ENCODE measurements at regions not wholly inside any gene's neighbourhood (a gene's known extent, or its start where the extent isn't known, plus 50 kb on each side); places are given as distances from the start of the nearest gene placed in this dataset.
A peak's percentile ranks its signal among the peaks of the same experiment; 100 is the strongest.
"Not testable (repeated sequence)": the region's sequence is repeated elsewhere in the genome, so short reads cannot be mapped to it uniquely, and the experiment has no call there.

DNA sequence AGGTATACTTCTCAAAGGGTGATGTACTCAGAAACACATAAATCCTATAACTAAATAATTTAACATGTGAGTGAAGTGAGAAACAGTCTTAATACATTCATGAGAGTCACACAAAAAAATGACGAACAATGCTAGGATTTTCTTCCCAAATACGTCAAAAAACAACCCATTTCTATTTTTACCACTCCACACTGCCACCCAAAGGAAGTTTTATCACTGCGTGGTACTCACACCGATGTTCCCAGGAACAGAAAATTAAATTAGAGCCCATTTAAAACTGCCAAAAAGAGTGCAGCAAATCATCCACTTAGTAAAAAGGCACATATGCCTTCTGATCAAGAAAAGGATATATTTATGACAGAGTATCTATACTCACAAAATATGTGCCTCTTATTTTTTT lies 710.9 kb upstream of the FAT3 start:
- TF ChIP-seq, protein P1, sequence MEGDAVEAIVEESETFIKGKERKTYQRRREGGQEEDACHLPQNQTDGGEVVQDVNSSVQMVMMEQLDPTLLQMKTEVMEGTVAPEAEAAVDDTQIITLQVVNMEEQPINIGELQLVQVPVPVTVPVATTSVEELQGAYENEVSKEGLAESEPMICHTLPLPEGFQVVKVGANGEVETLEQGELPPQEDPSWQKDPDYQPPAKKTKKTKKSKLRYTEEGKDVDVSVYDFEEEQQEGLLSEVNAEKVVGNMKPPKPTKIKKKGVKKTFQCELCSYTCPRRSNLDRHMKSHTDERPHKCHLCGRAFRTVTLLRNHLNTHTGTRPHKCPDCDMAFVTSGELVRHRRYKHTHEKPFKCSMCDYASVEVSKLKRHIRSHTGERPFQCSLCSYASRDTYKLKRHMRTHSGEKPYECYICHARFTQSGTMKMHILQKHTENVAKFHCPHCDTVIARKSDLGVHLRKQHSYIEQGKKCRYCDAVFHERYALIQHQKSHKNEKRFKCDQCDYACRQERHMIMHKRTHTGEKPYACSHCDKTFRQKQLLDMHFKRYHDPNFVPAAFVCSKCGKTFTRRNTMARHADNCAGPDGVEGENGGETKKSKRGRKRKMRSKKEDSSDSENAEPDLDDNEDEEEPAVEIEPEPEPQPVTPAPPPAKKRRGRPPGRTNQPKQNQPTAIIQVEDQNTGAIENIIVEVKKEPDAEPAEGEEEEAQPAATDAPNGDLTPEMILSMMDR (IDR thresholded peaks at IDR 0.05): peak in 3 of 7 experiments; percentile 20 to 27 (median 22)
- TF ChIP-seq POLR2A (IDR thresholded peaks at IDR 0.05): no peak
- DNase-seq (no peak), ATAC-seq (no peak)
- Histone ChIP-seq H3K4me3 (no peak overlapping the region), H3K27me3 (no peaks in the 10 kb centered on the region), H3K9me3 (no peaks in the 10 kb centered on the region), H3K36me3 (replicated peaks in 1 of 2; ENCODE audit: insufficient read depth in 1 of 2, low read depth in 2 of 2) (no peaks in the 10 kb centered on the region), H3K4me1 (no peaks in the 10 kb centered on the region), H3K27ac (no peak overlapping the region)
- WGBS, 2 donors: 21 to 29% methylated on average over 4 of the region's 4 CpGs
- intact Hi-C loops (cut with DNase I): no loop called here

- WGBS, 2 donors: 62 to 67% methylated on average over 1 of the region's 1 CpG
- Histone ChIP-seq H3K4me1 (no peaks in the 10 kb centered on the region), H3K27me3 (no peaks in the 10 kb centered on the region), H3K27ac (no peak overlapping the region), H3K4me3 (no peak overlapping the region), H3K9me3 (no peaks in the 10 kb centered on the region), H3K36me3 (replicated peaks in 1 of 2; ENCODE audit: insufficient read depth in 1 of 2, low read depth in 2 of 2) (no peaks in the 10 kb centered on the region)
- no peak for ATAC-seq
- intact Hi-C loops (cut with DNase I): no loop called here
- TF ChIP-seq, protein P1 (IDR thresholded peaks at IDR 0.05): no peak
- TF ChIP-seq POLR2A (IDR thresholded peaks at IDR 0.05): no peak
- DNase-seq: no peak
These were observed 726.8 kb upstream of the FAT3 start for GRCh38 chr11:91497847-91498246.

DNA sequence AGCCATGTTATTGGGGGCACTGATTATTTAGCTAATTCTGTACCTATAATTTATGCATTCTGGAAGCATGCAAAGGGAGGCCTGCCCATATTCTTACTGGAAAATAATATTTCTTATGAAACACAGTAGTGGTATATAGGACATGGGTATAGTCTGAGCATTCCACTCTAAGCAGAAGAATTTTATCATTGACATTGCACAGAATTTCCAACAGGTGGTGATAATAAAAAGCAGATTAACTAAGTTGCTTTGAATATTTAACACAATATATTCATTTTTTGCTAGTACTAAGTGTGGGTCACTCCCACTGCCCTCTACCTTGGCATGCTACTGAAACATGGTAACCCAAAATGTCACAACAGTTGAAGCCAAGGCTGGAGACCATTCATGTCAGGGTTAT lies 728.8 kb upstream of the FAT3 start:
- DNase-seq: no peak
- Histone ChIP-seq H3K4me3 (no peak overlapping the region), H3K27me3 (no peaks in the 10 kb centered on the region), H3K9me3 (no peaks in the 10 kb centered on the region), H3K36me3 (replicated peaks in 1 of 2; ENCODE audit: insufficient read depth in 1 of 2, low read depth in 2 of 2) (no peaks in the 10 kb centered on the region), H3K4me1 (no peaks in the 10 kb centered on the region), H3K27ac (no peak overlapping the region)
- ATAC-seq: no peak
- intact Hi-C loops (cut with DNase I): no loop called here
- TF ChIP-seq POLR2A (IDR thresholded peaks at IDR 0.05): no peak
- TF ChIP-seq, protein P1 (IDR thresholded peaks at IDR 0.05): no peak

DNA sequence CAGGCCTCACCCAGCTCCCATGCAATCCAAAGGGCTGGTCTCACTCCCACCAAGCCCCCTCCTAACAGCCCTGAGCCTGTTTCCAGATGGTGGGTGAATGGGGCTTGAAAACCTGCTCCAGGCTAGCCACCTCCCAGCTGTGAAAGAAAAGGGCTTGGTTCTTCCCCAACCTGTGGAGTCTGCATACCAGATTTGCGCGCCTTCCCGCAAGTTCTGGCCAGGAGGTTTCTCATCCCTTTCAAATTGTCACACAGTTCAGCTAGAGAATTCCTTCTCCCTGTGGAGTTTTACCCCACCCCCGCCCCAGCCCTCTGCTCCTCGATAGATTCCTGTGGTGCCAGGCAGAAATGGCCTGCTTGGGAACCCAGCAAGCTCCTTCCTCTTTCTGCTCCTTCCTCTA lies 734.6 kb upstream of the FAT3 start:
- Histone ChIP-seq H3K36me3 (replicated peaks in 1 of 2; ENCODE audit: insufficient read depth in 1 of 2, low read depth in 2 of 2) (no peaks in the 10 kb centered on the region), H3K27me3 (no peaks in the 10 kb centered on the region), H3K27ac (no peak overlapping the region), H3K9me3 (no peaks in the 10 kb centered on the region), H3K4me1 (no peaks in the 10 kb centered on the region), H3K4me3 (no peak overlapping the region)
- intact Hi-C loops (cut with DNase I): no loop called here
- ATAC-seq: no peak
- DNase-seq: no peak
- WGBS, 2 donors: 61 to 67% methylated on average over 4 to 5 of the region's 5 CpGs
- no peak for TF ChIP-seq POLR2A (IDR thresholded peaks at IDR 0.05)
- TF ChIP-seq, protein P1 (IDR thresholded peaks at IDR 0.05): no peak

- DNase-seq; ATAC-seq; H3K36me3 ChIP-seq (replicated peaks in 1 of 2; ENCODE audit: insufficient read depth in 1 of 2, low read depth in 2 of 2); H3K4me3 ChIP-seq; H3K9me3 ChIP-seq; H3K4me1 ChIP-seq; intact Hi-C loops (cut with DNase I); H3K27ac ChIP-seq; H3K27me3 ChIP-seq: not testable (repeated sequence)
- WGBS, 2 donors: 28 to 47% methylated on average over 1 of the region's 1 CpG
These were observed 740.7 kb upstream of the FAT3 start for GRCh38 chr11:91483956-91484355.

GRCh38 chr11:91481875-91482274 lies 742.7 kb upstream of the FAT3 start:
- peak in 3 of 4 donors; percentile 22 to 48 (median 26) for DNase-seq
- ATAC-seq; H3K4me3 ChIP-seq; H3K9me3 ChIP-seq; H3K36me3 ChIP-seq (replicated peaks in 1 of 2; ENCODE audit: insufficient read depth in 1 of 2, low read depth in 2 of 2); H3K27me3 ChIP-seq; H3K4me1 ChIP-seq; intact Hi-C loops (cut with DNase I): not testable (repeated sequence)
- 39 to 49% methylated on average over 2 of the region's 2 CpGs for WGBS, 2 donors
- H3K27ac ChIP-seq: peak overlapping the region in 3 of 4 donors; percentile 22 to 66 (median 47)

Measured in body of pancreas (tissue), 4 donors.